Calu3 (cell line): ENCODE measurements at regions not wholly inside any gene's neighbourhood (a gene's known extent, or its start where the extent isn't known, plus 50 kb on each side); places are given as distances from the start of the nearest gene placed in this dataset.

Source experiments
- BruUV-seq: library from RNA; stranded (reverse); fragments of 400-500 nt; replicated peaks from 2 replicates; lab custom pipeline; 2021; lab: Mats Ljungman, UMichigan
- CTCF ChIA-PET: fragments of 300-600 bp; sonication (Branson Sonifier 250); formaldehyde crosslinking; loops from one replicate; lab custom pipeline; 2022; ENCODE audit warnings: antibody characterized with exemption; lab: Charles Lee
- DNase-seq: peaks from one replicate; pipeline ENCODE4 v3.0.0; 2022
- H3K27ac Mint-ChIP-seq: one replicate; pipeline ENCODE4 v1.8.0; 2022; ENCODE audit warnings: mixed read lengths; ENCODE audit not compliant: unreplicated experiment
- H3K27me3 Mint-ChIP-seq: one replicate; pipeline ENCODE4 v1.8.0; 2022; ENCODE audit warnings: mixed read lengths; ENCODE audit not compliant: unreplicated experiment
- H3K36me3 Mint-ChIP-seq: one replicate; pipeline ENCODE4 v1.8.0; 2022; ENCODE audit warnings: mild to moderate bottlenecking, moderate library complexity, mixed read lengths; ENCODE audit not compliant: insufficient read depth, unreplicated experiment
- H3K4me1 Mint-ChIP-seq: one replicate; pipeline ENCODE4 v1.8.0; 2022; ENCODE audit warnings: mild to moderate bottlenecking, low read depth, mixed read lengths; ENCODE audit not compliant: unreplicated experiment
- H3K4me3 Mint-ChIP-seq: one replicate; pipeline ENCODE4 v1.8.0; 2022; ENCODE audit warnings: mild to moderate bottlenecking, low read depth, moderate library complexity, mixed read lengths; ENCODE audit not compliant: unreplicated experiment
- H3K9me3 Mint-ChIP-seq: one replicate; pipeline ENCODE4 v1.8.0; 2022; ENCODE audit warnings: low read depth, mixed read lengths; ENCODE audit not compliant: unreplicated experiment
- CTCF ChIP-seq: fragments of 200-600 bp; IDR thresholded peaks from one replicate; pipeline ENCODE4 v1.8.0; 2022; ENCODE audit warnings: antibody characterized with exemption; ENCODE audit not compliant: unreplicated experiment
- intact Hi-C: fragments of 100-400 bp; cut with micrococcal nuclease; formaldehyde crosslinking; loops from one replicate; pipeline ENCODE4 v1.10.0; 2022; ENCODE audit not compliant: unreplicated experiment

- intact Hi-C loops, result no loop called here
- H3K27me3 Mint-ChIP-seq, result no peaks in the 10 kb centered on the region
- H3K27ac Mint-ChIP-seq, result no peak overlapping the region
- no peak for TF ChIP-seq CTCF
- H3K4me3 Mint-ChIP-seq, result no peak overlapping the region
- DNase-seq, result no peak
- no TSS peak for BruUV-seq
- no peaks in the 10 kb centered on the region for H3K4me1 Mint-ChIP-seq
- peaks cover 6% of the 10 kb centered on the region for H3K9me3 Mint-ChIP-seq
- CTCF ChIA-PET, result no interaction called here
- H3K36me3 Mint-ChIP-seq, result no peaks in the 10 kb centered on the region
Measured at GRCh38 chr18:41501848-41502247, 453.2 kb upstream of the PIK3C3 start.

DNA sequence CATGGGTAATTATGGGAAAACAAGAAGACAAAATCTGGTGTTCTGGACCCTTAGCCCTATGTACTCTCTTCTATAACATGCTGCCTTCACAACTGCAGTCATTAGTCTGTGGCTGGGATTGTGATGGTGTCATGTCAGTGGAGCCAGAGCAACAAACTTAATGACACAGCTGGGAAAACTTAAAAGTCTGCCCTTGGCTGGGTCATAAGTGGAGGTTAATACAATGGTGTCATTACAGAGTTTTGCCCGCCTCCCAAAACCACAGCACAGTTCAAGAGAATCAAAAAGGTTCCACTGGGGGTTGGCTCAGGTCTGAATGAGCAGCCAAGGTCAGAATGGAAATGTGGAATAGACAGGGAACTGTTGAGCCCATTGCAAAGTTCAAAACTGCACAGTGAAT, 455.7 kb upstream of the PIK3C3 start:
- H3K27me3 Mint-ChIP-seq, result no peaks in the 10 kb centered on the region
- H3K4me1 Mint-ChIP-seq, result no peaks in the 10 kb centered on the region
- CTCF ChIA-PET, result no interaction called here
- TF ChIP-seq CTCF, result no peak
- intact Hi-C loops, result no loop called here
- H3K9me3 Mint-ChIP-seq, result peaks cover 4% of the 10 kb centered on the region
- no peaks in the 10 kb centered on the region for H3K36me3 Mint-ChIP-seq
- DNase-seq, result no peak
- H3K27ac Mint-ChIP-seq, result no peak overlapping the region
- no peak overlapping the region for H3K4me3 Mint-ChIP-seq
- BruUV-seq, result no TSS peak

- no peak for DNase-seq
- CTCF ChIA-PET, result no interaction called here
- no TSS peak for BruUV-seq
- no peaks in the 10 kb centered on the region for H3K4me1 Mint-ChIP-seq
- H3K4me3 Mint-ChIP-seq, result no peak overlapping the region
- no peak for TF ChIP-seq CTCF
- no peaks in the 10 kb centered on the region for H3K27me3 Mint-ChIP-seq
- intact Hi-C loops, result no loop called here
- H3K36me3 Mint-ChIP-seq, result peaks cover 6% of the 10 kb centered on the region
- H3K27ac Mint-ChIP-seq, result no peak overlapping the region
- peaks cover 12% of the 10 kb centered on the region for H3K9me3 Mint-ChIP-seq
Measured at GRCh38 chr18:41490861-41491260, 464.2 kb upstream of the PIK3C3 start.

- no TSS peak for BruUV-seq
- Mint-ChIP-seq H3K27me3 (no peaks in the 10 kb centered on the region), H3K9me3 (peaks cover 8% of the 10 kb centered on the region), H3K36me3 (peaks cover 6% of the 10 kb centered on the region), H3K4me3 (no peak overlapping the region), H3K27ac (no peak overlapping the region), H3K4me1 (no peaks in the 10 kb centered on the region)
- intact Hi-C loops, result no loop called here
- TF ChIP-seq CTCF, result no peak
- no peak for DNase-seq
- CTCF ChIA-PET, result no interaction called here
Measured at GRCh38 chr18:41486575-41486974, 468.5 kb upstream of the PIK3C3 start.
